SK-N-SH treated with all-trans-retinoic acid at 6 μM for 48 hours (cell line): ENCODE measurements at regions not wholly inside any gene's neighbourhood (a gene's known extent, or its start where the extent isn't known, plus 50 kb on each side); places are given as distances from the start of the nearest gene placed in this dataset.

Source experiments
- ATAC-seq: fragments of 200-7000 bp; cut with Tn5 transposase; 3 replicates; pipeline ENCODE4 v1.9.1; 2020; ENCODE audit warnings: mild to moderate bottlenecking, moderate library complexity
- ARNTL ChIP-seq: fragments of 450-650 bp; formaldehyde crosslinking; IDR thresholded peaks from 2 replicates; pipeline ENCODE4 v1.5.0; 2020; ENCODE audit warnings: low read depth, mild to moderate bottlenecking, moderate library complexity, borderline replicate concordance
- BACH2 ChIP-seq: fragments of 250-450 bp; sonication (Bioruptor Pico); IDR thresholded peaks from 2 replicates; pipeline ENCODE4 v1.9.0; 2021; ENCODE audit warnings: mild to moderate bottlenecking, borderline replicate concordance
- CSDC2 ChIP-seq: fragments of 250-450 bp; sonication (Bioruptor Pico); IDR thresholded peaks from 2 replicates; pipeline ENCODE4 v1.5.0; 2020; ENCODE audit warnings: mild to moderate bottlenecking, moderate library complexity
- ESRRG ChIP-seq: fragments of 250-450 bp; sonication (Bioruptor Pico); IDR thresholded peaks from 2 replicates; pipeline ENCODE4 v1.6.1; 2021; ENCODE audit warnings: mild to moderate bottlenecking
- GLIS3 ChIP-seq: fragments of 250-450 bp; sonication (Bioruptor Pico); IDR thresholded peaks from 2 replicates; pipeline ENCODE4 v1.5.0; 2020; ENCODE audit warnings: mild to moderate bottlenecking, moderate library complexity
- ISL1 ChIP-seq: fragments of 250-450 bp; sonication (Bioruptor Pico); IDR thresholded peaks from 2 replicates; pipeline ENCODE4 v2.1.2; 2022; ENCODE audit warnings: mild to moderate bottlenecking, moderate library complexity
- PPARA ChIP-seq: fragments of 250-450 bp; sonication (Bioruptor Pico); IDR thresholded peaks from 2 replicates; pipeline ENCODE4 v1.5.0; 2020; ENCODE audit warnings: mild to moderate bottlenecking, borderline replicate concordance
- RARB ChIP-seq: fragments of 250-450 bp; sonication (Bioruptor Pico); IDR thresholded peaks from 2 replicates; pipeline ENCODE4 v1.8.0; 2021; ENCODE audit warnings: mild to moderate bottlenecking, moderate library complexity
- SNAI2 ChIP-seq: fragments of 250-450 bp; sonication (Bioruptor Pico); IDR thresholded peaks from 2 replicates; pipeline ENCODE4 v1.5.0; 2020; ENCODE audit warnings: mild to moderate bottlenecking, moderate library complexity
- TCF4 ChIP-seq: fragments of 250-450 bp; sonication (Bioruptor Pico); IDR thresholded peaks from 2 replicates; pipeline ENCODE4 v1.8.0; 2021; ENCODE audit warnings: mild to moderate bottlenecking, moderate library complexity, borderline replicate concordance
- TOX ChIP-seq: fragments of 250-450 bp; sonication (Bioruptor Pico); IDR thresholded peaks from 2 replicates; pipeline ENCODE4 v1.8.0; 2021; ENCODE audit warnings: mild to moderate bottlenecking, moderate library complexity, borderline replicate concordance
- ZC3H10 ChIP-seq: fragments of 250-450 bp; sonication (Bioruptor Pico); IDR thresholded peaks from 2 replicates; pipeline ENCODE4 v1.5.1; 2021; ENCODE audit warnings: mild to moderate bottlenecking, moderate library complexity
- ZFP30 ChIP-seq: fragments of 450-650 bp; formaldehyde crosslinking; IDR thresholded peaks from 2 replicates; pipeline ENCODE4 v1.5.0; 2022; ENCODE audit warnings: mild to moderate bottlenecking, moderate library complexity
- ZNF565 ChIP-seq: fragments of 450-650 bp; formaldehyde crosslinking; conservative IDR thresholded peaks from 2 replicates; pipeline ENCODE4 v1.5.0; 2020; ENCODE audit warnings: low read depth, mild to moderate bottlenecking, moderate library complexity
- ZNF70 ChIP-seq: fragments of 450-650 bp; formaldehyde crosslinking; IDR thresholded peaks from 2 replicates; pipeline ENCODE4 v1.5.0; 2020; ENCODE audit warnings: mild to moderate bottlenecking, moderate library complexity
- TF ChIP-seq, protein P1 (sequence below): fragments of 250-450 bp; sonication (Bioruptor Pico); IDR thresholded peaks from 2 replicates; pipeline ENCODE4 v1.8.0; 2021; ENCODE audit warnings: low read depth, mild to moderate bottlenecking, moderate library complexity, borderline replicate concordance
- TF ChIP-seq, protein P2 (sequence below): fragments of 250-450 bp; sonication (Bioruptor Pico); IDR thresholded peaks from 2 replicates; pipeline ENCODE4 v1.5.1; 2021; ENCODE audit warnings: mild to moderate bottlenecking, moderate library complexity
- TF ChIP-seq, protein P3 (sequence below): fragments of 250-450 bp; sonication (Bioruptor Pico); IDR thresholded peaks from 2 replicates; pipeline ENCODE4 v1.8.0; 2020; ENCODE audit warnings: mild to moderate bottlenecking, moderate library complexity, borderline replicate concordance
- TF ChIP-seq, protein P4 (sequence below): fragments of 250-450 bp; sonication (Bioruptor Pico); IDR thresholded peaks from 2 replicates; pipeline ENCODE4 v1.5.1; 2020; ENCODE audit warnings: low read depth, mild to moderate bottlenecking, moderate library complexity
- TF ChIP-seq, protein P5 (sequence below): fragments of 250-450 bp; sonication (Bioruptor Pico); IDR thresholded peaks from 2 replicates; pipeline ENCODE4 v1.5.0; 2020; ENCODE audit warnings: mild to moderate bottlenecking, moderate library complexity

DNA sequence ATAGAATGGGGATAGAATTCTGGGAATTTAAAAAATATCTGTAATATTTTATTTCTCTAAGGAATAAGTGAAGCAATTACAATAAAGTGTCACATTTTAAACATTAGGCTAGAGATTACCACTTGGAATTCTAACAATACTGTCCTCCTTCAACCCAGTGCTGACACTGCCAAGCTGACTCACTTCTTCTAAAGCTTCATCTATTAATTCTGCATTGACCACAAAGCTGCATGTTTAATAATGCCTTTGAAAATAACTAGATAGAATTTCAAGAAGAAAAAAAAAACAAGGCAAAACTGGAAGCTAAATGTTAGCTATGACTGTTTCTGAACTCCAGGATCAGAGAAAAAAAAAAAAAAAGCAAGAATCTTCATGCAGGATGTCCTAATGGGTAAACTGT, 970.7 kb upstream of the FBXO33 start:
- no peak for ATAC-seq
- TF ChIP-seq ISL1 (CRISPR knock-in tag) (no peak), TCF4 (no peak), TOX (CRISPR knock-in tag) (no peak), ARNTL (CRISPR knock-in tag) (no peak)
- TF ChIP-seq, protein P1, sequence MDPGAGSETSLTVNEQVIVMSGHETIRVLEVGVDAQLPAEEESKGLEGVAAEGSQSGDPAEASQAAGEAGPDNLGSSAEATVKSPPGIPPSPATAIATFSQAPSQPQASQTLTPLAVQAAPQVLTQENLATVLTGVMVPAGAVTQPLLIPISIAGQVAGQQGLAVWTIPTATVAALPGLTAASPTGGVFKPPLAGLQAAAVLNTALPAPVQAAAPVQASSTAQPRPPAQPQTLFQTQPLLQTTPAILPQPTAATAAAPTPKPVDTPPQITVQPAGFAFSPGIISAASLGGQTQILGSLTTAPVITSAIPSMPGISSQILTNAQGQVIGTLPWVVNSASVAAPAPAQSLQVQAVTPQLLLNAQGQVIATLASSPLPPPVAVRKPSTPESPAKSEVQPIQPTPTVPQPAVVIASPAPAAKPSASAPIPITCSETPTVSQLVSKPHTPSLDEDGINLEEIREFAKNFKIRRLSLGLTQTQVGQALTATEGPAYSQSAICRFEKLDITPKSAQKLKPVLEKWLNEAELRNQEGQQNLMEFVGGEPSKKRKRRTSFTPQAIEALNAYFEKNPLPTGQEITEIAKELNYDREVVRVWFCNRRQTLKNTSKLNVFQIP (CRISPR knock-in tag) = no peak
- TF ChIP-seq, protein P2, sequence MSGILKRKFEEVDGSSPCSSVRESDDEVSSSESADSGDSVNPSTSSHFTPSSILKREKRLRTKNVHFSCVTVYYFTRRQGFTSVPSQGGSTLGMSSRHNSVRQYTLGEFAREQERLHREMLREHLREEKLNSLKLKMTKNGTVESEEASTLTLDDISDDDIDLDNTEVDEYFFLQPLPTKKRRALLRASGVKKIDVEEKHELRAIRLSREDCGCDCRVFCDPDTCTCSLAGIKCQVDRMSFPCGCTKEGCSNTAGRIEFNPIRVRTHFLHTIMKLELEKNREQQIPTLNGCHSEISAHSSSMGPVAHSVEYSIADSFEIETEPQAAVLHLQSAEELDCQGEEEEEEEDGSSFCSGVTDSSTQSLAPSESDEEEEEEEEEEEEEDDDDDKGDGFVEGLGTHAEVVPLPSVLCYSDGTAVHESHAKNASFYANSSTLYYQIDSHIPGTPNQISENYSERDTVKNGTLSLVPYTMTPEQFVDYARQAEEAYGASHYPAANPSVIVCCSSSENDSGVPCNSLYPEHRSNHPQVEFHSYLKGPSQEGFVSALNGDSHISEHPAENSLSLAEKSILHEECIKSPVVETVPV (CRISPR knock-in tag) = no peak
- TF ChIP-seq, protein P3, sequence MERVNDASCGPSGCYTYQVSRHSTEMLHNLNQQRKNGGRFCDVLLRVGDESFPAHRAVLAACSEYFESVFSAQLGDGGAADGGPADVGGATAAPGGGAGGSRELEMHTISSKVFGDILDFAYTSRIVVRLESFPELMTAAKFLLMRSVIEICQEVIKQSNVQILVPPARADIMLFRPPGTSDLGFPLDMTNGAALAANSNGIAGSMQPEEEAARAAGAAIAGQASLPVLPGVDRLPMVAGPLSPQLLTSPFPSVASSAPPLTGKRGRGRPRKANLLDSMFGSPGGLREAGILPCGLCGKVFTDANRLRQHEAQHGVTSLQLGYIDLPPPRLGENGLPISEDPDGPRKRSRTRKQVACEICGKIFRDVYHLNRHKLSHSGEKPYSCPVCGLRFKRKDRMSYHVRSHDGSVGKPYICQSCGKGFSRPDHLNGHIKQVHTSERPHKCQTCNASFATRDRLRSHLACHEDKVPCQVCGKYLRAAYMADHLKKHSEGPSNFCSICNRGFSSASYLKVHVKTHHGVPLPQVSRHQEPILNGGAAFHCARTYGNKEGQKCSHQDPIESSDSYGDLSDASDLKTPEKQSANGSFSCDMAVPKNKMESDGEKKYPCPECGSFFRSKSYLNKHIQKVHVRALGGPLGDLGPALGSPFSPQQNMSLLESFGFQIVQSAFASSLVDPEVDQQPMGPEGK (CRISPR knock-in tag) = no peak

DNA sequence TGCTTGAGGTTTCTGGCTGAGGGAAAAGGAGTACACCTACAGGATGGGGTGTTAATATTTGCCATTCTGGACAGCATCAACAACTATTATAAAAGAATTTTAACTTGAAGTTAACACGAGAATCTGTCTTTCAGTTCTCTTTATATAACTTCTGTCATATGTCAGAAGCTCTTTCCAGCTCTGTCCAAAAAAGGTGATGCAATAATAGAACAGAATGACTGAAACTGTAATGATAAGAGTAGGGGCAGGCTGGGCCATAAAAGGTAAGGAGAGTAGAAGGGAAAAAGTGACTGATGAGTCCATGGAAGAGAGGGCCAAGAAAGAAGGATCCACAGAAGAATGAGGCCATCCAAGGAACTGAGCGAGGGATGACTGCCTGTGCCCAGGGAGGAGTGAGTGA, 966.7 kb upstream of the FBXO33 start:
- ATAC-seq = no peak
- no peak for TF ChIP-seq ARNTL (CRISPR knock-in tag)
- no peak for TF ChIP-seq BACH2
- TF ChIP-seq ZFP30 = no peak
- TF ChIP-seq, protein P4, sequence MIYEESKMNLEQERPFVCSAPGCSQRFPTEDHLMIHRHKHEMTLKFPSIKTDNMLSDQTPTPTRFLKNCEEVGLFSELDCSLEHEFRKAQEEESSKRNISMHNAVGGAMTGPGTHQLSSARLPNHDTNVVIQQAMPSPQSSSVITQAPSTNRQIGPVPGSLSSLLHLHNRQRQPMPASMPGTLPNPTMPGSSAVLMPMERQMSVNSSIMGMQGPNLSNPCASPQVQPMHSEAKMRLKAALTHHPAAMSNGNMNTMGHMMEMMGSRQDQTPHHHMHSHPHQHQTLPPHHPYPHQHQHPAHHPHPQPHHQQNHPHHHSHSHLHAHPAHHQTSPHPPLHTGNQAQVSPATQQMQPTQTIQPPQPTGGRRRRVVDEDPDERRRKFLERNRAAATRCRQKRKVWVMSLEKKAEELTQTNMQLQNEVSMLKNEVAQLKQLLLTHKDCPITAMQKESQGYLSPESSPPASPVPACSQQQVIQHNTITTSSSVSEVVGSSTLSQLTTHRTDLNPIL = no peak
- TF ChIP-seq, protein P3 (CRISPR knock-in tag) = no peak
- no peak for TF ChIP-seq TOX (CRISPR knock-in tag)
- no peak for TF ChIP-seq SNAI2
- no peak for TF ChIP-seq RARB (CRISPR knock-in tag)
- TF ChIP-seq, protein P2 (CRISPR knock-in tag) = no peak
- TF ChIP-seq, protein P5, sequence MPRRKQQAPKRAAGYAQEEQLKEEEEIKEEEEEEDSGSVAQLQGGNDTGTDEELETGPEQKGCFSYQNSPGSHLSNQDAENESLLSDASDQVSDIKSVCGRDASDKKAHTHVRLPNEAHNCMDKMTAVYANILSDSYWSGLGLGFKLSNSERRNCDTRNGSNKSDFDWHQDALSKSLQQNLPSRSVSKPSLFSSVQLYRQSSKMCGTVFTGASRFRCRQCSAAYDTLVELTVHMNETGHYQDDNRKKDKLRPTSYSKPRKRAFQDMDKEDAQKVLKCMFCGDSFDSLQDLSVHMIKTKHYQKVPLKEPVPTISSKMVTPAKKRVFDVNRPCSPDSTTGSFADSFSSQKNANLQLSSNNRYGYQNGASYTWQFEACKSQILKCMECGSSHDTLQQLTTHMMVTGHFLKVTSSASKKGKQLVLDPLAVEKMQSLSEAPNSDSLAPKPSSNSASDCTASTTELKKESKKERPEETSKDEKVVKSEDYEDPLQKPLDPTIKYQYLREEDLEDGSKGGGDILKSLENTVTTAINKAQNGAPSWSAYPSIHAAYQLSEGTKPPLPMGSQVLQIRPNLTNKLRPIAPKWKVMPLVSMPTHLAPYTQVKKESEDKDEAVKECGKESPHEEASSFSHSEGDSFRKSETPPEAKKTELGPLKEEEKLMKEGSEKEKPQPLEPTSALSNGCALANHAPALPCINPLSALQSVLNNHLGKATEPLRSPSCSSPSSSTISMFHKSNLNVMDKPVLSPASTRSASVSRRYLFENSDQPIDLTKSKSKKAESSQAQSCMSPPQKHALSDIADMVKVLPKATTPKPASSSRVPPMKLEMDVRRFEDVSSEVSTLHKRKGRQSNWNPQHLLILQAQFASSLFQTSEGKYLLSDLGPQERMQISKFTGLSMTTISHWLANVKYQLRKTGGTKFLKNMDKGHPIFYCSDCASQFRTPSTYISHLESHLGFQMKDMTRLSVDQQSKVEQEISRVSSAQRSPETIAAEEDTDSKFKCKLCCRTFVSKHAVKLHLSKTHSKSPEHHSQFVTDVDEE (CRISPR knock-in tag) = no peak
- no peak for TF ChIP-seq ESRRG
- no peak for TF ChIP-seq GLIS3
- no peak for TF ChIP-seq CSDC2
- TF ChIP-seq ZC3H10 = no peak
- TF ChIP-seq, protein P1 (CRISPR knock-in tag) = no peak
- TF ChIP-seq ZNF70 (CRISPR knock-in tag) = no peak
- TF ChIP-seq ISL1 (CRISPR knock-in tag) = no peak
- no peak for TF ChIP-seq ZNF565 (CRISPR knock-in tag)
- no peak for TF ChIP-seq PPARA (CRISPR knock-in tag)
- TF ChIP-seq TCF4 = no peak
